ENCODE measurements at regions not wholly inside any gene's neighbourhood (a gene's known extent, or its start where the extent isn't known, plus 50 kb on each side); places are given as distances from the start of the nearest gene placed in this dataset.
"Not testable (repeated sequence)": the region's sequence is repeated elsewhere in the genome, so short reads cannot be mapped to it uniquely, and the experiment has no call there.

DNA sequence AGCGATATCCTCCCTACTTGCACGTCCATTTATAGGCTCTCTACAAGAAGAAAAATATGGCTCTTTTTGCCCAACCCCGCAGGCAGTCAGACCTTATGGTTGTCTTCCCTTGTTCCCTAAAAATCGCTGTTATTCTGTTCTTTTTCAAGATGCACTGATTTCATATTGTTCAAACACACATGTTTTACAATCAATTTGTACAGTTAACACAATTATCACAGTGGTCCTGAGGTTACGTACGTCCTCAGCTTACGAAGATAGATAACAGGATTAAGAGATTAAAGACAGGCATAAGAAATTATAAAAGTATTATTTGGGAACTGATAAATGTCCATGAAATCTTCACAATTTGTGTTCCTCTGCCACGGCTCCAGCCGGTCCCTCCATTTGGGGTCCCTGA is 468.9 kb upstream of the PIK3R1 start:
- not testable (repeated sequence) for DNase-seq

DNA sequence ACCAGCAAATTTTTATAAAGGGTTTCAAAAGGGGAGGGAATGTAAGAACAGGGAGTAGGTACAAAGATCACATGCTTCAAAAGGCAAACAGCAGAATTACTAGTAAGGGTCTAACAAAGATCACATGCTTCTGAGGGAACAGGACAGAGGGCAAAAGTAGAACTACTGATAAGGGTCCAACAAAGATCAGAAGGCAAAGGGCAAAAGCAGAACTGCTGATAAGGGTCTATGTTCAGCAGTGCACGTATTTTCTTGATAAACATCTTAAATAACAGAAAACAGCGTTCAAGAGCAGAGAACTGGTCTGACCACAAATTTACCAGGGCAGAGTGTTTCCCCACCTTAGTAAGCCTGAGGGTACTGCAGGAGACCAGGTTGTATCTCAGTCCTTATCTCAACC is 469.5 kb upstream of the PIK3R1 start:
- no peak for DNase-seq

DNA sequence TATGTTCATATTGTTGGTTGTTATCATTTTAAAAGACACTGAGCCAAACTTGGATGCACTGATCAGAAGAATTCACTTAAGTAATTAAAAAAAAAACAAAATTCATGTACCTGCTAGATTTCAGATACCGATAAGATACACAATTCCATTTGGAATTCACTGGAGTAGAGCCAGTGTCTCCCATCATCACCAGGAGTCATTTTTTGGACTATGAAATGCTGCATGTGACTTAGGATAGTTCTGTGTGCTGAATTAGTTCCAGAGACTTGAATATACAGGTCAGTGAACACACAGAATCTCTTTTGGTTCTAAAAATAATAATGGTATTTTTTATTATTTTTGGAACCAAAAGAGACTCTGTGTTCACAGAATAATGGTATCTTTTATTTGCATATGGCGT is 482.6 kb upstream of the PIK3R1 start:
- no peak for DNase-seq

DNA sequence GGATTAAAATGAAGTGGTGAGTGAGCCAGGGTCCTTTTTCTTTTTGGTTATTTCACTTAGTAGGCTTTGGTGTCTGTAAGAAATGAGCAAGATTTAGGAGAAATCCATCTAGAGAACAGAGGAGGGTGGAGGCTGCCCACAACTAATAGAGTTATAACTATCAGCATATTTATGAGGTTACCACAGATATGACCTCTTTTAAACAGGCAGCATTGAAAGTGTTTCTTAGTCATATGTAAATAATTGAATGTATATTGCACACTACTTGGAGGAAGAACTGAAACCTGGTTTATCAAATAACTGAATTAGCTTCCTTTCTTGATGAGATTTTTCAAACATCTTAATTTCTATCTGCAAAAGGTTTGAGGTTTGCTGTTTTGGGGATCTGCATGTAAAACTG is 483.1 kb upstream of the PIK3R1 start:
- DNase-seq, result no peak

DNA sequence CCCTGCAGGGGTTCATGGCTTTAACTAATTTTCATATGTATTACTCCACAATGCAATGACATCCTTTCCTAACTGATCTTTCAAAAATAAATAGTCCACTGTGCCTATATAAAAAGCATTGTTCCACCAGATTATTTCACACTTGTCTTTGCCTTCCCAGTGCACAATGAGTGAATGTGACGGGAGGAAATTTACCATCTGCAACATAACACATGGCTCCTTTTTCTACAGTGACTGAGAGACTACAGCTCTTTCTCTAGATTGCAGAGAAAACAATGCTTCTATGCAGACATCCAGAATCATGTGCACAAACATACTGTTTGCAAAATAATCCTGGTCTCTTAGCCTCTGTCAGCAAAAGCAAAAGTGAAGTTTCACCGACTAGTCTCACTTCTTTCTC is 483.7 kb upstream of the PIK3R1 start:
- no peak for DNase-seq

DNA sequence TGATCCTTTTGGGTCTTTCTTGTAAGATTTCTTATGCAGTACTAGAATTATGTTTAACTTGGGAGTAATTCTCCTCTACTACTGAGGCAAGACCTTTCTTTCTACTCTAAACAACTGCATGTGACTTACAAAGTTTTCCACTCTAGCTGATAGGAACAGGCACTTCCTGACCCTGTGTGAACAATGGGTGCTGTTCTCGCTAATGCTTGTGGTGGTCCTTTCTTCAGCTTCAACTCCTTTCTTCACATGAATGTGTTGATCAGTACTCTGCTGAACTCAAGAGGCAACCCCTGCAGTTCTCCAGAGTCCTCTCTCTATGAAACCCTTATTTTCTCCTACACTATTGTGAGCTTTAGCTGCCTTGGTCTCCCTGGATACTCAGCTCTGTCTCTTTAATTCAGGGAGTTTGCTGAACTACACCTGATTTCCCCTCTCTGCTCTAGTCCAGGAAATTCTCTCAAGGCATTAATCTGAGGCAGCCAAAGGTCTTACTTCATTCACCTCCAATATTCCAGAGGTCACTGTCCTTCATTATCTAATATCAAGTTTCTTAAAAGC is 484.6 kb upstream of the PIK3R1 start:
- DNase-seq, result no peak

DNA sequence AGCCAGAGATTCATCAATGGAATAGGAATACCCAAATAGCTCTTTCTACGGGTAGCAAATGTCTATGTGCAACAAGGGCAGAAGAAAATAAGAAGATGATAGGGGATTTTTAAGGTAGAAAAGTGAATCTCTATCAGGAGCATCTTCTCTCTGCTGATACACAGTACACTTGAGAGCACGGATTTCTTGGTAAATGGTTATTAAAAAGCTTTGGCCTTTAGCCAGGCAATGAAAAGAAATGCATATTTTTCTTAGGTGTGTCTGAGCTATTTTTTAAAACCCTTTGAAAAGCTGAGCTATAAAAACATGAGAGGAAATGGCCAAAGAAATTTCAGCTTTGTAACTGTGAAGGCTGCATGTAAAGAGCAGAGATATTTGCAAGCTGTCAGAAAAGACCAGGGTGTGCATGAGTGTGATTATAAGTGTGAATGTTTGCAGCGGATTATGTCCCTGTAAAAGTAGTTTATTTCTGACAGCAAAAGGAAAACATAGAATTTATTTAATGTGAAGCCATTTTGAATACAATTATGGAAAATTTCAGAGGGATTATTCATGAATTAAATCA is 487.1 kb upstream of the PIK3R1 start:
- DNase-seq, result no peak

DNA sequence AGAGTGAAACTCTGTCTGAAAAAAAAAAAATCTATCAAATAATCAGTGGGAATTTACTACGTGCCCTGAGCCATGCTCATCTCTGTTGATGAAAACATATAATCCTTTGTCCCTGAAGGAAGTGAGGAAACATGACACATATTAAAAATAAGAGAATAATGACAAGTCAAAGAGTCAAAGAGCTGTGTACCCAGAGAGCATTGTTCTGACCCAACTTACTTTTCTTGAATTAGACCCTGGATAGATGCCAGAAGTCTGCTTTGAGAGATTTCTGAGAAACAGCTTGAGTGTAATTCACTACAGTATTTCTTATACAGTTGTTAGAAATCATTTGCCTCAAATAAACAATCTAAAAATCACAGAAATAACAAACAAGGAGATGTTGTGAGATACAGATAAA is 490.0 kb upstream of the PIK3R1 start:
- DNase-seq, result no peak

DNA sequence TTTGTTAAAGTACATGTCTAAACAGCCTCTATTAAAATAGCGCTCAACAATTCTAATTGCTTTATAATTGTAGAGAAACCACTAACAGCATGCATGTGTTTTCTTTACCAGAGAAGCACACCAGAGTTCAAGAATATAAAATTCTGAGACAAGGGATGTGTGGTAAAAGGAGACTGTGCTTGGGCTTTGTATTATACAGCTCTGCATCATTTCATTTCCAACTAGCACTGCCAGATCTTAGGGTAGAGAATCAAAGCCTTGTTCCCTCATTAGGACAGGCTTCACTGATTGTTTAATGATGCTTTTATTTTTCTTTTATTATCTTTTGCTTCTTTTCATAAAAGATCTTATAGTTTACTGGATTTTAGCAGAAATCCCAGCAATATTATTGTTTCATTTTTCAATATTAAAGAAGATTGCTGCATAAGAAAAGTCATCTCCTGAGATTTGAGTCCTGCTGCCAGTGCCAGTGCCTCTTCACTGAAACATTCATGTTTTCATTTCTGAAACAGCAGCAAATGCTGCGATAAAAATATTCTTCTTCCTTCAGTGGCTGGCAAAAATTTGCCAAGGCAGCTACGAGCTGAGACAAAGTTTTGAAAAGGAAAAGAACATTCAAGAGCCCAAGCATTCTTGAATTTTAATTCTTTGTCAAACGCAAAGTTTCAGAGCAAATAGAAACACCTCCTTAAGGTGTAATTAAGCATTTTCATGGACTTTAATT is 491.0 kb upstream of the PIK3R1 start:
- no peak for DNase-seq

DNA sequence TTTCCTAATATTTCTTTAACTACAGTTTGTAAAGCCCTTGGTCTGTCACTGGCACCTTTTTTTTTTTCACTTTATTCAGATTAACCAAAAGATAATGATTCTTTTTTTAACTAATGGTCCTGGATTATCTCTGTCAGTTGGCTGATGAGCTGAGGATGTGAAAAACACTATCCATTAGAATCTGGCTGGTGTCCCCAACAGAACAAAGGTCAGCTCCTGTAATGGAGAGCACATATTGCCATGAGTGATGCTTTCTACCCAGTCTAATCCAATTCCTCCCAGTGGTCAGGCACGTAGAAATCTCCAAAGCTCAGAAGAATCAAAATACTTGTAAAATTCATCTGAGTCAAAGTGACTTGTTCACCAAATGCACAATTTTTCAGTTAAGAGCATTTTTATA is 491.7 kb upstream of the PIK3R1 start:
- no peak for DNase-seq

DNA sequence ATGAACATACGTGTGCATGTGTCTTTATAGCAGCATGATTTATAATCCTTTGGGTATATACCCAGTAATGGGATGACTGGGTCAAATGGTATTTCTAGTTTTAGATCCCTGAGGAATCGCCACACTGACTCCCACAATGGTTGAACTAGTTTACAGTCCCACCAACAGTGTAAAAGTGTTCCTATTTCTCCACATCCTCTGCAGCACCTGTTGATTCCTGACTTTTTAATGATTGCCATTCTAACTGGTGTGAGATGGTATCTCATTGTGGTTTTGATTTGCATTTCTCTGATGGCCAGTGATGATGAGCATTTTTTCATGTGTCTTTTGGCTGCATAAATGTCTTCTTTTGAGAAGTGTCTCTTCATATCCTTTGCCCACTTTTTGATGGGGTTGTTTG is 493.0 kb upstream of the PIK3R1 start:
- not testable (repeated sequence) for DNase-seq

DNA sequence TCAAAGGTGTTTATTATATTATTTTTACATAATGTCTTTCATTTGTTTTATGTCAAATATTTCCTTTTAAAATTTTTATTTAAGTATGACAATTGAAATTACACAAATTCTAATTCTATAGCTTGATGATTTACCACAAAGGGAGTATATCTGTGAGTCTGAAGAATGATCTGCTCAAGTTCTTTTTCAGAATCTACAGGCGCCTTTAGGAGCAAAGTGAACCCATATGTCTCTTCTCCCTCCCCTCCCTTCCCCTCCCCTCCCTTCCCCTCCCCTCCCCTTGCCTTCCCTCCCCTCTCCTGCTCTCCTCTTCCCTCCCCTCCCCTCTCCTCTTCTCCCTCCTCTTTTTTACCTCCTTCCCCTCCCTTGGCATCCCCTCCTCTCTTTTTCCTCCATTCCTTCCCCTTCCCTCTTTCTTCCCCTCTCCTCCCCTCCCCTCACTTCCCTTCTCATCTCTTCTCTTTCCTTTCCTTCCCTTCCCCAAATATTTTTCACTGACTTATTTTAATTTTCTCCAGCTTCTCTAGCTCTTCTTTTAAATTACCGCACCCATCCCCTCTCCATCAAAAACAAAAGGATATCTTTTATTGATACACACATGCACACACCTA is 495.3 kb upstream of the PIK3R1 start:
- no peak for DNase-seq

DNA sequence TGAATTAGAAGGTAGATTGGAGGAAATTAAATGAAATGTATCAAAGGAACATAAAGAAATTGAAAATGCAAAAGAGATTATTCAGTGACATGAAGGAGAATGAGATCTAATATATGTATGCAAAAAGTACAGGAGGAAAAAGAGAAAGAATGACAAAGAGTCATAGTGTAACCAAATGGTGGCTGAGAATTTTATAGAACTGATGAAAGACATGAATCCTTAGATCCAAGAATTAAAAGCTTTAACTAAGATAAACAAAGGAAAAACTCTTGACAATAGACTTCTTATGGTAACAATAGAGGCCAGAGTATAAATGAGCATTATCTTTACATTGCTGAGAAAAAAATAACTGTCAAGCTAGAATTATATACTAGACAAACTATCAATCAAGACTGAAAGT is 505.4 kb upstream of the CD180 start:
- no peak for DNase-seq

DNA sequence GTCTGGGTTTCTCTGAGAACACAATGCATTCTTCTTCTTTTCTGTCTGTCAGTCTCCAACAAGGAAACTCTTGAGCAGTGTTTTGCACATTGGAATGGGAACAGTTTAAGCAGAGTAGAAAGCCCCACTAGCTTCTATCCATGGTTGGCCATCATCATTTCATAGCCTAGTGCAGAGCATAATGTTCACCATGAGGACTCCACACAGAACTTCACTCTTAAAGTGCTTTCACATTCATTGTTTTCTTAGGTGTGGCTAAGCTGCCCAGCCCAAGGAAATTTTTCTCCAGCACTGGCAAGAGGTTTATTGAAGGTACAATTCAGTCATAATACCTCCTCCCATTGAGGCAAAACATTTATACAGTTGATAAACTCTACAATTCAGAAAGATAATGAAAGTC is 503.0 kb upstream of the CD180 start:
- no peak for DNase-seq

DNA sequence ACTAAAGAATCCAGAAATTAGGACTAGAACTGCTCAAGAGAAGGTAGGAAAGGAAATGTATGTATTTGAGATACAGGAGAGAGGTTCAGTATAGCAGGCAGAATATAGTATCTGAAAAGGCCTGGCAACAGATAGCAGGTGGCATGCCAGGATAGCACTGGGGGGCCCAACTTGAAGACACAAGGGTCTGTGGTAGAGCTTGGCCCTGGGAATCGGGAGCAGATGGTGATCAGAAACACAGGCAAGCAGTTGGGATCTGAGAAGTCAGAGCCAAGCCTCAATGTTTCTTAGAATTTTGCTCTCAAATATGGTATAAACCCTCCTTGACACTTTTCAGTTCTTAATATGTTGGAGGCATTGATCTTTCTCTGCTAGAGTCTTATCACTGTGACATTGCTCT is 499.8 kb upstream of the CD180 start:
- DNase-seq, result no peak

DNA sequence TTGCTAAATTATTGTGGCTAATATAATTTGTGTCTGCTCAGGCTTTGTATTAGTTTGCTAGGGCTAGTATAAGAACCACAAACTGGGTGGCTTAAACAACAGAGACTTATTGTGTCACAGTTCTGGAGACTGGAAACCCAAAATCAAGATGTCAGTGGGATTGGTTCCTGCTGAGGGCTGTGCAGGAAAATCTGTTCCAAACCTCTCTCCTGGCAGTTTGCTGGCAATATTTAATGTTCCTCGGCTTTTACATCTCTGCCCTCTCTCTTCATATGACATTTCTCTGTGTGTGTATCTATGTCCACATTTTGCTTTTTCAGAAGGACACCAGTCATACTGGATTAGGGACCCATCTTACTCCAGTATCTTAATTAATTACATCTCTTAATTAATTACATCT is 498.8 kb upstream of the CD180 start:
- DNase-seq, result no peak

DNA sequence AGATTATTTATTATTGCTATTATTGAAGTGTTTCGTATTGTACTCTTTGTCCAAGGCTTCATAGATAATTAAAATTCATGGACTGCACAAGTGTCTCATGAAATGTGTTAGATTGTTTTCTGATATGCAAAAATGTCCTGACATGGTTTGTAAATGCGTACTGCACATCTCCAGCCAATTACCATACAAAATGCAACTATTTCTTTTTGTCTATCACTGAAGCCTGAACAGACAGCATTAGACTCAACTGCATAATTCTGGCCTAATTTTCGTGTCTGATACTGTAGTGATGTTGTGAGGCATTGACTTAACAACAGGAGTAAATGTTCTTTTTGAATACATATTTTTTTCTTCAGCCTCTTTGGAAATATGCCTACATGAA is 498.2 kb upstream of the CD180 start:
- no peak for DNase-seq

DNA sequence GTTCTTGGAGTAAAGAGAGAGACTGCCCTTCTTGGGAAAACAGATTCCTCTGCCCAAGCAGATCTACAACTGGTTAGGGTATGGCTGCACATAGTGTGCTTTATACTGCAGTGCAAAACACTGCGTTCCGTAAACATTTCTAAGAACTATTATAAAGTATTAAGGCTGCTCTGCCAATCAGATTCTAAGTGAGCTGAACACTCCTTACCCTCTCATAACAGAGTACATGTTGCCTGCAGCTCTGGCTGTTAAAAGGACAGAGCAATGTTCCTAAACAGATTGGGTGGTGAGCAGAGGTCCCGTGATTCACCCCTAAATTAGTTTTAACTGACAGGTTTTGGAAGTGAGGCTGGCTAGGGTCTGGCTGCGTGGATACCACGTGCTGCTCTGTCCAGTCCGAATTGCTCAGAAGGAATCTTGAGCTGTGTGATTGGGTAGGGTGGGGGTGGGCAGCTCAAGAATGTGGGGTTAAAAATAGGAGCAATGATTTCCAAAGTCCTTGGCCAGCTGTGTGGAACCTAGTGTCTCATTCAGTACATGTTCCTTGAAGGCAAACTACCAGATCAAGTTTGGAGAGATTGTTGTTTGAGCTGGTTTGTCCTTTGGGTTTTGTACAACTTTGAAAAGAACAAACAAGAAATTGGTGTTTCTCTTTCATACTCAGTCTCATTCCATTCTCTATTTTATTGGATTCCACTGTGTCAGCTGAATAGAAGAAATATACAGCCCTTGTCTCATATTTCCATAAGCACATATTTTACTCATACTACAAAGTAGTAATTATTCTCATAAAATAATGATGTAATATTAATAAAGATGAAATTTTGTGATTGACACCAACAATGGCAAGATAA is 497.6 kb upstream of the CD180 start:
- no peak for DNase-seq

DNA sequence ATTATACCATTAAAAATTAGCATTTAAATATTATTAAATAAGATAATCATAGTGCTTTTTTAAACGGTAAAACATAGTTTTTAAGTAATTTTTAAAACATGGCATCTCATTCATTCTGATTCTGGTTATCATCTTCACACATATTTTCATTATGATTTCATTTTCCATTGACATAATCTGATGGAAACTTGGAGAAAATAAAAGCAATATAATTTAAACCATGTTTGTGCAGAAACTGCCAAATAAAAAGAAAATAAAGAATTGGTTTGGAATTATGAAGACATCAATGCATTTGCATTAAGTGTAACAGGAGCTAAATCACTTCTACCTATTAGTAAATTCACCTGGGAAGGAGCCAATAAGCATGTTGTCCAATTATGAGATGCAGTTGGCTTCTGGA is 490.1 kb upstream of the CD180 start:
- DNase-seq, result no peak

DNA sequence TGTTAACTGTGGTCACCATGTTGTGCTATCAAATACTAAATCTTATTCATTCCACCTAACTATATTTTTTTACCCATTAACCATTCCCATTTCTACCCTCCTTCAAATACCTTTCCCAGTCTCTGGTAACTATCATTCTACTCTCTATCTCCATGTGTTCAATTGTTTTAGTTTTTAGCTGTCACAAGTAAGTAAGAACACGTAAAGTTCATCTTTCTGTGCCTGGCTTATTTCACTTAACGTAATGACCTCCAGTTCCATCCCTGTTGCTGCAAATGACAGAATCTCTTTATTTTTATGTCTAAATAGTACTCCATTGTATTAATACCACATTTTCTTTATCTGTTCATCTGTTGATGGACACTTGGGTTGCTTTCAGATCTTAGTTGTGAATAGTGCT is 485.1 kb upstream of the CD180 start:
- no peak for DNase-seq

DNA sequence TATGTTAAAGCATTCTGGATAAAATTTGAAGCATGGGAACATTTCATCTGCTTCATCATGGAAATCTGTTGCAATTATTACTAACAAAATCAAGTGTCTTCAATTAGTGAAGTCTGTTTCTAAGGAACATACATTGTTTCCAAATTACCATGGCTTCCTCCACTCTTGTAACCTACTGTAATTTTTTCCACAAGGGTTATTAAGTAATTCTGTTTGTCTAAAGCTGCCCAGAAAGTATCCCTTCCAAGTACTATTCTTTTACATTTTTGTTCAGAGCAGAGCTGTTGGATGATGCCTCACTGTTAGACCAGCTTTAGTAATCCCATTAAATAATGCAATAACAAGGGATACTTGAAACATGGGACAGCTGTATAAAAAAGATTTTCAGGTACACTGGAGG is 483.5 kb upstream of the CD180 start:
- DNase-seq, result no peak

DNA sequence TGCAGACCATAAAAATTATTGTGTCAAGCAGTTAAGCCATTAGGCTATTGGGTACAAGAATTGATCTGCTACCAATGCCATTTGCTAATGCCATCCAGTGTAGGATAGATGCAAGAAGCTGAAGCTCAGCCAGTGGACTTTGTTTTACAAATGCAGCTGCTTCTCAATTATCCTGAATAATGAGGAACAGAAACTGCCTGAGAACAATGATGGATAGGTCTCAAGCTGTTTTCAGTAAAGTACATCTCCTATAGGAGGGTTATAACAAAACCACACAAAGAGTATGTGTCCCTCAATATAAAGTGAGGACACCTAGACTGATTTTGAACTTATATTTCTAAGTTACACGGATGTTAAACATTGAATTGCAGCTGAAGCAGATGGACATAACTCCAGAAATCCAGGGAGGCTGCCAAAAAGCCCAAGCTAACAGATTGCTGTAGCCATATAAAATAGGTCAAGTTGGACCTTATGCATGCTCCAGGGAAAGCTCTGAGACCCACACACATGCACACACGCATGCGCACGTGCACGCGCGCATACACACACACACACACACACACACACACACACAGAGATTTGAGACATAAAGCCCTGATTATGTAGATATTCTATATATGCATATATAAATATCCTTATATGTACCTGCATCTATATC is 482.7 kb upstream of the CD180 start:
- DNase-seq, result peak in 1 of 4 experiments; percentile 10

DNA sequence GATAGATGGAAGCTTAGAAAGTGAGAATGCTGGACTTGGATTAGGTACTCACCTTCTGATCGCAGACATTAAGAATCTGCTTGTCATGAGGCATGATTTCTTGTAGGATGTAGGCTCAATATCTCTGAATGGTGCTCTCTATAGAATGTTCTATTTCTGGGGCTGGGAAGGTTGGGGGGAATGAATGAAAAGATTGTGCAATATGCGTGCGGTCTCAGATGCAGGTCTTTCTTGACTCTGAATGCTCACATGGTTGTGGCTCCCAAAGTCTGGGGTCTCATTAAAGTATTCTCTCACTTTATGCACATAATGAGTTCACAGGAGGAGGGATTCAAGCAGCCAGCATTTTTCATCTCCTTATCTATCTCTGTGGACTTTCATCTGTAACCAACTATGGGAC is 482.0 kb upstream of the CD180 start:
- no peak for DNase-seq

Data from suppressor macrophage (primary cell).